Fibroblast of mammary gland (primary cell): ENCODE measurements at regions not wholly inside any gene's neighbourhood (a gene's known extent, or its start where the extent isn't known, plus 50 kb on each side); places are given as distances from the start of the nearest gene placed in this dataset.

Source experiments
- DNase-seq: peaks from one replicate; pipeline ENCODE4 v3.0.0-alpha.2; 2010; ENCODE audit warnings: low read depth
- H3K4me3 ChIP-seq: 2 replicates; pipeline ENCODE4 v1.5.1; 2011; ENCODE audit warnings: low read depth, mild to moderate bottlenecking, low read length, moderate library complexity; ENCODE audit not compliant: control insufficient read depth
- TF ChIP-seq, protein P1 (sequence below): conservative IDR thresholded peaks from 2 replicates; pipeline ENCODE4 v1.5.1; 2011; ENCODE audit warnings: low read depth, low read length, inconsistent platforms; ENCODE audit not compliant: control insufficient read depth, insufficient read depth

DNA sequence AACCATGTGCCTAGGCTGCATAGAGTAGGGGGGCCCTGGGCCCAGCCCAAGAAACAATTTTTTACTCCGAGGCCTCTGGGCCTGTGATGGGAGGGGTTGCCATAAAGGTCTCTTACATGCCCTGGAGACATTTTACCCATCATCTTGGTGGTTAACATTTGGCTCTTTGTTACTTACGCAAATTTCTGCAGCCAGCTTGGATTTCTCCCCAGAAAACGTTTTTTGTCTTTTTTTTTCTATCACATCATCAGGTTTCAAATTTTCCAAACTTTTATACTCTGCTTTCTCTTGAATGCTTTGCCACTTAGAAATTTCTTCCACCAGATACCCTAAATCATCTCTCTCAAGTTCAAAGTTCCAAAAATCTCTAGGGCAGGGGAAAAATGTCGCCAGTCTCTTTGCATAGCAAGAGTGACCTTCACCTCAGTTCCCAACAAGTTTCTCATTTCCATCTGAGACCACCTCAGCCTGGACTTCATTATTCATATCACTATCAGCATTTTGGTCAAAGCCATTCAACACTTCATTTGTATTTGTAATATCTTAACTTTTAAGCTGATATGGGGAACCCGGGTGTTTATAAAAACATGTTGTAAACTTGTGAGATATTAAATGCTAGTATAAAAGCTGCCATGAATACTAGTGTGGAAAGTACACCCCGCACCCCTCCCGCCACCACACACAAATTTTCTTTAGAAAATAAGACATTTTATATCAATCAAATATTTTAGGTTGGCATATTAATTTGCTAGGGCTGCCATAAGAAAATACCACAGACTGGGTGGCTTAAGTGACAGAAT, 56.0 kb upstream of the PLSCR4 start:
- no peak overlapping the region for H3K4me3 ChIP-seq
- TF ChIP-seq, protein P1, sequence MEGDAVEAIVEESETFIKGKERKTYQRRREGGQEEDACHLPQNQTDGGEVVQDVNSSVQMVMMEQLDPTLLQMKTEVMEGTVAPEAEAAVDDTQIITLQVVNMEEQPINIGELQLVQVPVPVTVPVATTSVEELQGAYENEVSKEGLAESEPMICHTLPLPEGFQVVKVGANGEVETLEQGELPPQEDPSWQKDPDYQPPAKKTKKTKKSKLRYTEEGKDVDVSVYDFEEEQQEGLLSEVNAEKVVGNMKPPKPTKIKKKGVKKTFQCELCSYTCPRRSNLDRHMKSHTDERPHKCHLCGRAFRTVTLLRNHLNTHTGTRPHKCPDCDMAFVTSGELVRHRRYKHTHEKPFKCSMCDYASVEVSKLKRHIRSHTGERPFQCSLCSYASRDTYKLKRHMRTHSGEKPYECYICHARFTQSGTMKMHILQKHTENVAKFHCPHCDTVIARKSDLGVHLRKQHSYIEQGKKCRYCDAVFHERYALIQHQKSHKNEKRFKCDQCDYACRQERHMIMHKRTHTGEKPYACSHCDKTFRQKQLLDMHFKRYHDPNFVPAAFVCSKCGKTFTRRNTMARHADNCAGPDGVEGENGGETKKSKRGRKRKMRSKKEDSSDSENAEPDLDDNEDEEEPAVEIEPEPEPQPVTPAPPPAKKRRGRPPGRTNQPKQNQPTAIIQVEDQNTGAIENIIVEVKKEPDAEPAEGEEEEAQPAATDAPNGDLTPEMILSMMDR = no peak
- DNase-seq = no peak

DNA sequence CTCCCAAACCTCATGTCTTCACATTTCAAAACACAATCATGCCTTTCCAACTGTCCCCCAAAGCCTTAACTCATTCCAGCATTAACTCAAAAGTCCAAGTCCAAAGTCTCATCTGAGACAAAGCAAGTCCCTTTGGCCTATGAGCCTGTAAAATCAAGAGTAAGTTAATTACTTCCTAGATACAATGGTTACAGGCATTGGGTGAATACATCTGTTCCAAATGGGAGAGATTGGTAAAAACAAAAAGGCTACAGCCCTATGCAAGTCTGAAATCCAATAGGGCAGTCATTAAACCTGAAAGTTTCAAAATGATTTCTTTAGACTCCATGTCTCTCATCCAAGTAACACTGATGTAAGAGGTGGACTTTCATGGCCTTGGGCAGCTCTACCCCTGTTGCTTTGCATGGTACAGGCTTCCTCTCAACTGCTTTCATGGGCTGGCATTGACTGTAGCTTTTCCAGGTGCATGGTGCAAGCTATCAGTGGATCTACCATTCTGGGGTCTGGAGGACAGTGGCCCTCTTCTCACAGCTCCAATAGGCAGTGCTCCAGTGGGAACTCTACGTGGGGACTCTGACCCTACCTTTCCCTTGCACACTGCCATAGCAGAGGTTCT, 55.0 kb upstream of the PLSCR4 start:
- no peak overlapping the region for H3K4me3 ChIP-seq
- DNase-seq = no peak
- TF ChIP-seq, protein P1 = no peak

DNA sequence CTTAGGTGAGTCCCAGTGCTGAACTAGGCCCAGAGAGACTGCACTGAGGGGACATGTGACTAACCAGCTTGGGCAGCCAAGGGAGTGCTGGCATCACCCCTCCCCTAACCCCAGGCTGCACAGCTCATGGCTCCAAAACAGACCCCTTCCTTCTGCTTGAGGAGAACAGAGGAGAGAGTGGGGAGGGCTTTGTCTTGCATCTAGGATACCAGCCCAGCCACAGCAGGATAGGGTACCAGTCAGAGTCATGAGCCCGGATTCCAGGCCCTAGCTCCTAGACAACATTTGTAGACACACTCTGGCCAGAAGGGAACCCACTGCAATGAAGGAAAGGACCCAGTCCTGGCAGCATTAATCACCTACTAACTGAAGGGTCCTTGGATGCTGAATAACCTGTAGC, 49.9 kb upstream of the PLSCR4 start:
- no peak for DNase-seq
- TF ChIP-seq, protein P1 = no peak
- H3K4me3 ChIP-seq = no peak overlapping the region
